ENCODE measurements at regions not wholly inside any gene's neighbourhood (a gene's known extent, or its start where the extent isn't known, plus 50 kb on each side); places are given as distances from the start of the nearest gene placed in this dataset.

DNA sequence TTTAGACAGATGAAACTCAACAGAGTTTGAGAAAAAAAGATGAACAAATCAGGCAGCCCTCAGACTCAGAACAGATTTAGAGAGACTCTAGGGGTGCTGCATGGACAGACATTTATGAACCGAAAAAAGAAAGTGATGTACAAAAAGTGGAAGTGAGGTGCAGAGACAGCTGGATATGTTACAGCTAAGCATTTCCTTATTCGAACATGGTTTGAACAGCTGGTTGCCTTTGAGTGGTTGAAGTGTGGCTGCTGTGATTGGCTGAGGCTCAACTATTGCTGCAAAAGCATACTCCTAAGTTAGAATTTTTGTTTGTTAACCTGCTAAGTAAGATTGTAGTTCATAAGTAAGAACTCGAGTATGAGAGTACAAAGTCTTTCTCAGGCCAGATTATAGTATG lies 331.5 kb upstream of the PABPC4L start:
- H3K9me3 ChIP-seq (ENCODE audit: control insufficient read depth, insufficient read depth, low read length): no peaks in the 10 kb centered on the region
- H3K27me3 ChIP-seq (ENCODE audit: control insufficient read depth, insufficient read depth, low read length): no peaks in the 10 kb centered on the region
- TF ChIP-seq, protein P1, sequence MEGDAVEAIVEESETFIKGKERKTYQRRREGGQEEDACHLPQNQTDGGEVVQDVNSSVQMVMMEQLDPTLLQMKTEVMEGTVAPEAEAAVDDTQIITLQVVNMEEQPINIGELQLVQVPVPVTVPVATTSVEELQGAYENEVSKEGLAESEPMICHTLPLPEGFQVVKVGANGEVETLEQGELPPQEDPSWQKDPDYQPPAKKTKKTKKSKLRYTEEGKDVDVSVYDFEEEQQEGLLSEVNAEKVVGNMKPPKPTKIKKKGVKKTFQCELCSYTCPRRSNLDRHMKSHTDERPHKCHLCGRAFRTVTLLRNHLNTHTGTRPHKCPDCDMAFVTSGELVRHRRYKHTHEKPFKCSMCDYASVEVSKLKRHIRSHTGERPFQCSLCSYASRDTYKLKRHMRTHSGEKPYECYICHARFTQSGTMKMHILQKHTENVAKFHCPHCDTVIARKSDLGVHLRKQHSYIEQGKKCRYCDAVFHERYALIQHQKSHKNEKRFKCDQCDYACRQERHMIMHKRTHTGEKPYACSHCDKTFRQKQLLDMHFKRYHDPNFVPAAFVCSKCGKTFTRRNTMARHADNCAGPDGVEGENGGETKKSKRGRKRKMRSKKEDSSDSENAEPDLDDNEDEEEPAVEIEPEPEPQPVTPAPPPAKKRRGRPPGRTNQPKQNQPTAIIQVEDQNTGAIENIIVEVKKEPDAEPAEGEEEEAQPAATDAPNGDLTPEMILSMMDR (IDR thresholded peaks at IDR 0.05; ENCODE audit: low read depth, low read length): no peak
- POLR2A ChIA-PET: no interaction called here
- CTCF ChIA-PET: no interaction called here
- H3K27ac ChIP-seq (ENCODE audit: low read depth, low read length): no peak overlapping the region
- no peak for DNase-seq (ENCODE audit: low read depth, low spot score)
- no peak overlapping the region for H3K4me3 ChIP-seq (ENCODE audit: low read depth, low read length)

DNA sequence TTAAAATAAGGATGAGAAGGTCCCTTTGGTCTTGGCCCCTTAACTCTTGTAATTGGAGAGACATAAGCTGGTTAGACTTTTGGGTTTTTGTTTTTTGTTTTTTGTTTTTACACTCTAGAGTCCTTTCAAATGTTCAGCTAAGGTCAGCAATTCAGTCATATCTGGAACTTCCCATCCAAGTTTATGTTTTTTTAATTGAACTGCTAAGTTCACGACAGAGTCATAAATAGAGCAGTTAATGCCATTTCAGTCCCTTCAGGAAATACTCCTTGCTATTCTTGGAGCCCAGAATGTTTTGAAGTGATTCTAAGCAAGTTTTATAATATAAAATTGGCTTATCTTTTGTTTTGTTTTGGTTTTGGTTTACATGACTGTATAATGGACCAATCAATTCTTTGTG lies 329.4 kb upstream of the PABPC4L start:
- H3K27ac ChIP-seq (ENCODE audit: low read depth, low read length): no peak overlapping the region
- POLR2A ChIA-PET: no interaction called here
- CTCF ChIA-PET: no interaction called here
- no peak for DNase-seq (ENCODE audit: low read depth, low spot score)
- H3K4me3 ChIP-seq (ENCODE audit: low read depth, low read length): no peak overlapping the region
- H3K9me3 ChIP-seq (ENCODE audit: control insufficient read depth, insufficient read depth, low read length): no peaks in the 10 kb centered on the region
- H3K27me3 ChIP-seq (ENCODE audit: control insufficient read depth, insufficient read depth, low read length): no peaks in the 10 kb centered on the region
- TF ChIP-seq, protein P1 (IDR thresholded peaks at IDR 0.05; ENCODE audit: low read depth, low read length): no peak

DNA sequence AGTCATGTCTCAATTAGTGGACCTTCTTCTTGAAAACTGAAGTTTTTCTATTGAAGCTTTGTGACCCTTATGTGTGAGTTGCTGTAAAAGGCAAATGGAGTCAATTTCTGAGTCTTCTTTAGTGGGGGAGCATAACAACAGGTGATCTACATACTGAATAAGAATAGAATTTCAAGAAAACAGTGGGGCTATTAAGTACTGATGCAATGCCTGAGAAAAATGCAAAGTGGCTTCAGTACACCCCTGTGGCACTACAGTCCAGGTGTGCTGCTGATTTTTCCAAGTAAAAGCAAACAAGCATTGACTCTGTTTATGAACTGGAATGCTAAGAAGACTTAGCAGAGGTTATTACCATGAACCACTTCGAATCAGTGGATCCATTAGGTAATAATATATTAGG lies 328.0 kb upstream of the PABPC4L start:
- no peak for DNase-seq (ENCODE audit: low read depth, low spot score)
- POLR2A ChIA-PET: no interaction called here
- CTCF ChIA-PET: no interaction called here
- Histone ChIP-seq H3K9me3 (ENCODE audit: control insufficient read depth, insufficient read depth, low read length) (no peaks in the 10 kb centered on the region), H3K27me3 (ENCODE audit: control insufficient read depth, insufficient read depth, low read length) (no peaks in the 10 kb centered on the region), H3K27ac (ENCODE audit: low read depth, low read length) (no peak overlapping the region), H3K4me3 (ENCODE audit: low read depth, low read length) (no peak overlapping the region)
- TF ChIP-seq, protein P1 (IDR thresholded peaks at IDR 0.05; ENCODE audit: low read depth, low read length): no peak

DNA sequence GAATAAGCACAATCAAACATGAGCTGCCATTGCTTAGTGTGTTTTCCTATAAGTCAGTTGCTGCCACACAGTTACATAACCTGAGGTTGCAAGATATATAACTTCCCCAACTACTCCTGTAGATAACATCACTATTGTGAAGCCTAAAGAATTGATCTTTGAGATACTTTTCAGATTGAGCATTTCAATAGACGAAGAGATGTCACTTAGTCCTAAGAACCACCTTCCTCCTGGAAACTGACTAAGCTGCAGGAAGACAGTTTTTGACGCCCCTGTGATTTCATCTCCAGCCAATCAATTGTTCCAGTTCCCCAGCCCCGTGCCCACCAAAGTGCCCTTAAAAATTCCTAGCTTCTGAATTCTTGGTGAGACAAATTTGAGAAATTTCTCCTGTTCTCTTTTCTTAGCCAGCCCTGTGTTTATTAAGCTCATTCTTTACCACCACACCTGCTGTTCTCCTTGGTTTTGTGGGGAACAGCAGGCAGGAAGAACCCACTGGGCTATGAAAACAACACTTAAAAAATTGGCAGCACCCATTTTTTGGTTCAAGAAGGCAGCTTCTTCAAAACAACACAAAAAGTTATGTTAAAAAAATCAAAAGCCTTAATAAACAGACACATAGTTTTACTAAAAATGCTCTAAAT lies 317.1 kb upstream of the PABPC4L start:
- no peak for DNase-seq (ENCODE audit: low read depth, low spot score)
- H3K4me3 ChIP-seq (ENCODE audit: low read depth, low read length): no peak overlapping the region
- TF ChIP-seq, protein P1 (IDR thresholded peaks at IDR 0.05; ENCODE audit: low read depth, low read length): no peak
- ChIA-PET POLR2A (no interaction called here), CTCF (no interaction called here)
- no peak overlapping the region for H3K27ac ChIP-seq (ENCODE audit: low read depth, low read length)
- no peaks in the 10 kb centered on the region for H3K9me3 ChIP-seq (ENCODE audit: control insufficient read depth, insufficient read depth, low read length)
- no peaks in the 10 kb centered on the region for H3K27me3 ChIP-seq (ENCODE audit: control insufficient read depth, insufficient read depth, low read length)

DNA sequence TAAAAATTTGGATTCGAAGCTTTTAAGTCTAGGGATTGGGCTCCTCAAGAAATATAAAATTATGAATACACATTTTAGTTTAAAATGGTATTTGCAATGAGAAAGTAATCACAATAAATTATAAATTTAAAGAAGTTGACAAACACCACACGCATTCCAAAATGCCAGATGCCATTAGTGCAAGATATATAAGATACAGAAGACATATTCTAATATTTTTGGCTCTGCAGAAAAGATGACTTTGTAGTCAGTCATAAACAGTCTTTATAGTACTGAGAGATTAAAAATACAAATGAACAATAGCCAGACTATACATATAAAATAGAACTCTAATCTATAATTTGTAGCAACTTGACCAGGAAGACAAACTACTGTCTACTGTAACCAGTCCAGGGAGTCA lies 309.0 kb upstream of the PABPC4L start:
- no peak for DNase-seq (ENCODE audit: low read depth, low spot score)
- Histone ChIP-seq H3K9me3 (ENCODE audit: control insufficient read depth, insufficient read depth, low read length) (no peaks in the 10 kb centered on the region), H3K27me3 (ENCODE audit: control insufficient read depth, insufficient read depth, low read length) (no peaks in the 10 kb centered on the region), H3K27ac (ENCODE audit: low read depth, low read length) (no peak overlapping the region), H3K4me3 (ENCODE audit: low read depth, low read length) (no peak overlapping the region)
- ChIA-PET POLR2A (no interaction called here), CTCF (no interaction called here)
- TF ChIP-seq, protein P1 (IDR thresholded peaks at IDR 0.05; ENCODE audit: low read depth, low read length): no peak
